ENCODE measurements at regions not wholly inside any gene's neighbourhood (a gene's known extent, or its start where the extent isn't known, plus 50 kb on each side); places are given as distances from the start of the nearest gene placed in this dataset.

- Histone ChIP-seq H3K9ac (ENCODE audit: insufficient read length, low read depth) (no peak overlapping the region), H3K27me3 (ENCODE audit: insufficient read depth, insufficient read length) (no peaks in the 10 kb centered on the region), H3K36me3 (ENCODE audit: insufficient read depth, insufficient read length, low read length) (no peaks in the 10 kb centered on the region), H3K4me3 (ENCODE audit: insufficient read length, low read depth) (no peak overlapping the region), H3K9me3 (ENCODE audit: insufficient read depth, low read length) (no peaks in the 10 kb centered on the region), H3K4me1 (ENCODE audit: insufficient read depth, insufficient read length) (peaks cover 3% of the 10 kb centered on the region)
- TF ChIP-seq SUZ12 (IDR thresholded peaks at IDR 0.05; ENCODE audit: extremely low read depth, insufficient read depth, insufficient read length) = no peak
- no peak for TF ChIP-seq ZNF274 (IDR thresholded peaks at IDR 0.05; ENCODE audit: low read depth, low read length)
- no peak for TF ChIP-seq YY1 (IDR thresholded peaks at IDR 0.05; ENCODE audit: insufficient read depth, insufficient read length)
- DNase-seq (ENCODE audit: low read depth, low spot score) = no peak
Observed at GRCh38 chr10:29962166-29962850, 97.1 kb downstream of the JCAD start.

- TF ChIP-seq YY1 (IDR thresholded peaks at IDR 0.05; ENCODE audit: insufficient read depth, insufficient read length) = no peak
- TF ChIP-seq SUZ12 (IDR thresholded peaks at IDR 0.05; ENCODE audit: extremely low read depth, insufficient read depth, insufficient read length) = no peak
- DNase-seq (ENCODE audit: low read depth, low spot score) = no peak
- Histone ChIP-seq H3K9me3 (ENCODE audit: insufficient read depth, low read length) (no peaks in the 10 kb centered on the region), H3K27me3 (ENCODE audit: insufficient read depth, insufficient read length) (no peaks in the 10 kb centered on the region), H3K4me1 (ENCODE audit: insufficient read depth, insufficient read length) (peaks cover 3% of the 10 kb centered on the region), H3K36me3 (ENCODE audit: insufficient read depth, insufficient read length, low read length) (no peaks in the 10 kb centered on the region), H3K4me3 (ENCODE audit: insufficient read length, low read depth) (no peak overlapping the region), H3K9ac (ENCODE audit: insufficient read length, low read depth) (no peak overlapping the region)
Observed at GRCh38 chr10:29961351-29961750, 98.0 kb downstream of the JCAD start.

DNA sequence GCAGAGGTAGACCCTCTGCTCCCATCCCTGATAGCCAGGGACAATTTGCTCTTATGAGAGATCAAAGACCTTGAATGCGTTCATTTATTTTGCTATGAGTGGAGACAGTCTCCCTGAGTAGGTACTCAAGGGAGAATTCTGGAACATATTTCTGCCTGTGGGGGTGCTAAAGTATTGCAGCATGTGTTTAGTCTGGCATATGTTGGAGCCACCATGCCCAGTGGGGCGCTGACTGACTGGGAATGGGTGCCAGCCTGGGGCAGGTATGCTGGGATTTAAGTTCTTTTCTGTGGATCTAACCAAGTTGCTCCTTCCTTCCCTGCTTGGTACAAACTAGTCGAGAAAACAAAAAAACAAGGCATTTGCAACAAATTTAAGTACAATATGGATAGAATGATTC lies 99.1 kb downstream of the JCAD start:
- H3K9ac ChIP-seq (ENCODE audit: insufficient read length, low read depth) = no peak overlapping the region

GRCh38 chr10:29959586-29959985 lies 99.8 kb downstream of the JCAD start:
- no peak for DNase-seq (ENCODE audit: low read depth, low spot score)
- Histone ChIP-seq H3K9me3 (ENCODE audit: insufficient read depth, low read length) (no peaks in the 10 kb centered on the region), H3K27me3 (ENCODE audit: insufficient read depth, insufficient read length) (no peaks in the 10 kb centered on the region), H3K36me3 (ENCODE audit: insufficient read depth, insufficient read length, low read length) (no peaks in the 10 kb centered on the region), H3K4me3 (ENCODE audit: insufficient read length, low read depth) (no peak overlapping the region), H3K9ac (ENCODE audit: insufficient read length, low read depth) (no peak overlapping the region), H3K4me1 (ENCODE audit: insufficient read depth, insufficient read length) (peaks cover 3% of the 10 kb centered on the region)
- no peak for TF ChIP-seq SUZ12 (IDR thresholded peaks at IDR 0.05; ENCODE audit: extremely low read depth, insufficient read depth, insufficient read length)
- TF ChIP-seq ZNF274 (IDR thresholded peaks at IDR 0.05; ENCODE audit: low read depth, low read length) = no peak
- no peak for TF ChIP-seq YY1 (IDR thresholded peaks at IDR 0.05; ENCODE audit: insufficient read depth, insufficient read length)

More for the DNA sequence above, 99.1 kb downstream of the JCAD start:
- Histone ChIP-seq H3K9me3 (ENCODE audit: insufficient read depth, low read length) (no peaks in the 10 kb centered on the region), H3K4me3 (ENCODE audit: insufficient read length, low read depth) (no peak overlapping the region), H3K4me1 (ENCODE audit: insufficient read depth, insufficient read length) (peaks cover 3% of the 10 kb centered on the region), H3K27me3 (ENCODE audit: insufficient read depth, insufficient read length) (no peaks in the 10 kb centered on the region), H3K36me3 (ENCODE audit: insufficient read depth, insufficient read length, low read length) (no peaks in the 10 kb centered on the region)
- TF ChIP-seq SUZ12 (IDR thresholded peaks at IDR 0.05; ENCODE audit: extremely low read depth, insufficient read depth, insufficient read length) = no peak
- TF ChIP-seq ZNF274 (IDR thresholded peaks at IDR 0.05; ENCODE audit: low read depth, low read length) = no peak
- TF ChIP-seq YY1 (IDR thresholded peaks at IDR 0.05; ENCODE audit: insufficient read depth, insufficient read length) = no peak
- no peak for DNase-seq (ENCODE audit: low read depth, low spot score)

DNA sequence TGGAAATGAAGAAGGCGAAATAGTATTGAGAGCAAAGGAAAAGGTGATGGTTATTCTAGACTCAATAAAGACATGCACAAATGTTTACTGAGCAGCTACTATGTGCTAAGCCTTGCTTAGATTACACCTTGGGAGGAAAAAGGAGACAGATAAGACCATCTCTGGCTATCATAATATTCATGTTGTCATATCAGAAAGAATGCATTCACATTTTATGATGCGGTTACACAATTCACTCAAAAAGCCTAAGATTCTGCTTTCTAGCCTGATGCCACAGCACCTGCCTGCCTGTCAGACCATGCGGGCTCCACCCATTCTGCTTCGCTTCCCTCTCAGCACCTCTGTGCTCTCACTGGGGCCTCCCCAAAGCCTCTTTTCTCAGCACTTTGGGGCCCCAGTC lies 100.9 kb downstream of the JCAD start:
- no peak for DNase-seq (ENCODE audit: low read depth, low spot score)
- Histone ChIP-seq H3K9me3 (ENCODE audit: insufficient read depth, low read length) (no peaks in the 10 kb centered on the region), H3K4me1 (ENCODE audit: insufficient read depth, insufficient read length) (peaks cover 3% of the 10 kb centered on the region), H3K27me3 (ENCODE audit: insufficient read depth, insufficient read length) (no peaks in the 10 kb centered on the region), H3K4me3 (ENCODE audit: insufficient read length, low read depth) (no peak overlapping the region), H3K9ac (ENCODE audit: insufficient read length, low read depth) (no peak overlapping the region), H3K36me3 (ENCODE audit: insufficient read depth, insufficient read length, low read length) (no peaks in the 10 kb centered on the region)
- TF ChIP-seq YY1 (IDR thresholded peaks at IDR 0.05; ENCODE audit: insufficient read depth, insufficient read length) = no peak
- no peak for TF ChIP-seq ZNF274 (IDR thresholded peaks at IDR 0.05; ENCODE audit: low read depth, low read length)
- TF ChIP-seq SUZ12 (IDR thresholded peaks at IDR 0.05; ENCODE audit: extremely low read depth, insufficient read depth, insufficient read length) = no peak

DNA sequence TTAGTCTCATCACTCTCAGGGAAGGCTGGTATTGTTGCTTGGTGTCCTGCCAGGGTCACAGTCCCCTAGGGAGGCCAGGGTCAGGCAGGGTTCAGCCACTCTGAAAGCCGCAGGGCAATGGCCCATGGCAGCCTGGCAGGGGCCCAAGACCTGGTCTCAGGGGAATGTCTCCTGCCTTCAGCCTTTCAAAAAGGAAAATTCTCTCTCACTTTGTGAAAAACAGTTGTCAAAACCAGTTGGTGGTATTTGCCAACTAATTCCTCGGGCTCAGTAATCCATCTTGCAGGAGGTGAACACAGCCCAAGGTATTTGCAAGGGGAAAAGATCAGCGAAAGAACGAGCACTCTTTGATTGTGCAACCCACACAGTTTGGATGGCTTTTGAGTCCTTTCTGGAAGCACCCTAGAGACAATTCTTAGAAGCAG lies 101.5 kb downstream of the JCAD start:
- no peak for DNase-seq (ENCODE audit: low read depth, low spot score)
- Histone ChIP-seq H3K27me3 (ENCODE audit: insufficient read depth, insufficient read length) (no peaks in the 10 kb centered on the region), H3K4me1 (ENCODE audit: insufficient read depth, insufficient read length) (peaks cover 3% of the 10 kb centered on the region), H3K9me3 (ENCODE audit: insufficient read depth, low read length) (no peaks in the 10 kb centered on the region), H3K4me3 (ENCODE audit: insufficient read length, low read depth) (no peak overlapping the region), H3K9ac (ENCODE audit: insufficient read length, low read depth) (no peak overlapping the region), H3K36me3 (ENCODE audit: insufficient read depth, insufficient read length, low read length) (no peaks in the 10 kb centered on the region)
- TF ChIP-seq ZNF274 (IDR thresholded peaks at IDR 0.05; ENCODE audit: low read depth, low read length) (no peak), YY1 (IDR thresholded peaks at IDR 0.05; ENCODE audit: insufficient read depth, insufficient read length) (no peak), SUZ12 (IDR thresholded peaks at IDR 0.05; ENCODE audit: extremely low read depth, insufficient read depth, insufficient read length) (no peak)

- H3K27me3 ChIP-seq (ENCODE audit: insufficient read depth, insufficient read length) = no peaks in the 10 kb centered on the region
- no peaks in the 10 kb centered on the region for H3K36me3 ChIP-seq (ENCODE audit: insufficient read depth, insufficient read length, low read length)
- no peak overlapping the region for H3K4me3 ChIP-seq (ENCODE audit: insufficient read length, low read depth)
- H3K9me3 ChIP-seq (ENCODE audit: insufficient read depth, low read length) = no peaks in the 10 kb centered on the region
- TF ChIP-seq YY1 (IDR thresholded peaks at IDR 0.05; ENCODE audit: insufficient read depth, insufficient read length) (no peak), SUZ12 (IDR thresholded peaks at IDR 0.05; ENCODE audit: extremely low read depth, insufficient read depth, insufficient read length) (no peak), ZNF274 (IDR thresholded peaks at IDR 0.05; ENCODE audit: low read depth, low read length) (no peak)
- DNase-seq (ENCODE audit: low read depth, low spot score) = no peak
- peaks cover 3% of the 10 kb centered on the region for H3K4me1 ChIP-seq (ENCODE audit: insufficient read depth, insufficient read length)
- H3K9ac ChIP-seq (ENCODE audit: insufficient read length, low read depth) = no peak overlapping the region
Observed at GRCh38 chr10:29957236-29957635, 102.2 kb downstream of the JCAD start.
